ENCODE measurements at regions not wholly inside any gene's neighbourhood (a gene's known extent, or its start where the extent isn't known, plus 50 kb on each side); places are given as distances from the start of the nearest gene placed in this dataset.

GRCh38 chr1:106494646-106495045 is 561.8 kb upstream of the PRMT6 start:
- in situ Hi-C loops (cut with MboI; ENCODE audit: low sequenced_read_pairs, unreplicated experiment) = no loop called here
- no peak for DNase-seq (ENCODE audit: low spot score)
- TF ChIP-seq, protein P1, sequence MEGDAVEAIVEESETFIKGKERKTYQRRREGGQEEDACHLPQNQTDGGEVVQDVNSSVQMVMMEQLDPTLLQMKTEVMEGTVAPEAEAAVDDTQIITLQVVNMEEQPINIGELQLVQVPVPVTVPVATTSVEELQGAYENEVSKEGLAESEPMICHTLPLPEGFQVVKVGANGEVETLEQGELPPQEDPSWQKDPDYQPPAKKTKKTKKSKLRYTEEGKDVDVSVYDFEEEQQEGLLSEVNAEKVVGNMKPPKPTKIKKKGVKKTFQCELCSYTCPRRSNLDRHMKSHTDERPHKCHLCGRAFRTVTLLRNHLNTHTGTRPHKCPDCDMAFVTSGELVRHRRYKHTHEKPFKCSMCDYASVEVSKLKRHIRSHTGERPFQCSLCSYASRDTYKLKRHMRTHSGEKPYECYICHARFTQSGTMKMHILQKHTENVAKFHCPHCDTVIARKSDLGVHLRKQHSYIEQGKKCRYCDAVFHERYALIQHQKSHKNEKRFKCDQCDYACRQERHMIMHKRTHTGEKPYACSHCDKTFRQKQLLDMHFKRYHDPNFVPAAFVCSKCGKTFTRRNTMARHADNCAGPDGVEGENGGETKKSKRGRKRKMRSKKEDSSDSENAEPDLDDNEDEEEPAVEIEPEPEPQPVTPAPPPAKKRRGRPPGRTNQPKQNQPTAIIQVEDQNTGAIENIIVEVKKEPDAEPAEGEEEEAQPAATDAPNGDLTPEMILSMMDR (IDR thresholded peaks at IDR 0.05; ENCODE audit: borderline replicate concordance, control extremely low read depth, extremely low read depth, insufficient read depth, missing control alignments) = no peak

DNA sequence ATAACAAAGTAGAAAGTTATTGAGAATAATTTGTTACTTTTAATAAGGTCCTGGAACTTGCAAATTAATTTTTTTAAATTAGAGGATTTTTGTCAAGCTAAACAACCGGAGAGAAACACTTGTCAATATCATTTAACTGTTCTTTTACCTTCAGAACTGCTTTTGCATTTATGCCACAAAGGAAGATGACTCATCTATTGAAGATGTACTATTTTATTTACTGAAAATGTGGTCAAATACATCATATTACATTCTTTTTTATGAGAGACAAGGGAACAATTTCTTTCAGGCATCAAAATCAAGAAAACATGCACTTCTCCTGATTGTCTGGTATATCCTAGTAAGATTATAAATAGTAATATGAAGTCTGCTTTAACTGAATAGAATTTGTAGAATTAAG is 558.2 kb upstream of the PRMT6 start:
- TF ChIP-seq, protein P1 (IDR thresholded peaks at IDR 0.05; ENCODE audit: borderline replicate concordance, control extremely low read depth, extremely low read depth, insufficient read depth, missing control alignments) = no peak
- no peak for DNase-seq (ENCODE audit: low spot score)
- in situ Hi-C loops (cut with MboI; ENCODE audit: low sequenced_read_pairs, unreplicated experiment) = no loop called here

- TF ChIP-seq, protein P1 (IDR thresholded peaks at IDR 0.05; ENCODE audit: borderline replicate concordance, control extremely low read depth, extremely low read depth, insufficient read depth, missing control alignments) = no peak
- in situ Hi-C loops (cut with MboI; ENCODE audit: low sequenced_read_pairs, unreplicated experiment) = no loop called here
- DNase-seq (ENCODE audit: low spot score) = no peak
These were observed 553.8 kb upstream of the PRMT6 start for GRCh38 chr1:106502659-106503058.

- TF ChIP-seq, protein P1 (IDR thresholded peaks at IDR 0.05; ENCODE audit: borderline replicate concordance, control extremely low read depth, extremely low read depth, insufficient read depth, missing control alignments) = no peak
- no peak for DNase-seq (ENCODE audit: low spot score)
- in situ Hi-C loops (cut with MboI; ENCODE audit: low sequenced_read_pairs, unreplicated experiment) = no loop called here
These were observed 541.1 kb upstream of the PRMT6 start for GRCh38 chr1:106515375-106515774.

GRCh38 chr1:106517224-106517623 is 539.2 kb upstream of the PRMT6 start:
- no peak for DNase-seq (ENCODE audit: low spot score)
- TF ChIP-seq, protein P1 (IDR thresholded peaks at IDR 0.05; ENCODE audit: borderline replicate concordance, control extremely low read depth, extremely low read depth, insufficient read depth, missing control alignments) = no peak
- in situ Hi-C loops (cut with MboI; ENCODE audit: low sequenced_read_pairs, unreplicated experiment) = no loop called here

DNA sequence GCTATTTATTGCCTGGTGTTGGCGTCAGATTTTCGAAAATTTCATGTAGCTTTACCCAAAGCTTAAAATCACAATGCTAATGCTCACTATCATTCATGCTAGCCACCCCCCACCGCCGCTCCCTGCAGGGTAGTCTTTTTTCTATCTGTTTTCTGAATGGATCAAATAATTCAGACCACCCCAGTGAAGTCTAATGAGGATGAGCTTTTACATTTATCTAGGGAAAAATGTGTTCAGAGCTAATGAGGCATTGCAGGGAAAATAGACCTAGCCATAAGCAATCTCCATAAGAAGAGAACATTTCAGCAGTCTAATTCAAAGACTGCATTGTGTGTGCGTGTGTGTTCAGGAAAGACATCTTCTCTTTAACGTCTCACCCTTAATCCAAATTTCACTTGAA is 533.0 kb upstream of the PRMT6 start:
- TF ChIP-seq, protein P1 (IDR thresholded peaks at IDR 0.05; ENCODE audit: borderline replicate concordance, control extremely low read depth, extremely low read depth, insufficient read depth, missing control alignments) = no peak
- in situ Hi-C loops (cut with MboI; ENCODE audit: low sequenced_read_pairs, unreplicated experiment) = no loop called here
- DNase-seq (ENCODE audit: low spot score) = no peak

DNA sequence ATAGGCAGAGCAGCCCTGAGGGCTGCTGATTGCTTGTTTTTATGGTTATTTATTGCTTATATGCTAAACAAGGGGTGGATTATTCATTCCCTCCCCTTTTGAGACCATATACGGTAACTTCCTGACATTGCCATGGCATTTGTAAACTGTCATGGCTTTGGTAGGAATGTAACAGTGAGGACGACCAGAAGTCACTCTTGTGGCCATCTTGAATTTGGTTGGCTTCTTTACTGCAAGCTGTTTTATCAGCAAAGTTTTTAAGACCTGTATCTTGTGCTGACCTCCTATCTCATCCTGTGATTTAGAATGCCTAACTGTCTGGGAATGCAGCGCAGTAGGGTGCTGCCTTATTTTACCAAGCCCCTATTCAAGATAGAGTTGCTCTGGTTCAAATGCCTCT is 531.8 kb upstream of the PRMT6 start:
- DNase-seq (ENCODE audit: low spot score) = no peak
- in situ Hi-C loops (cut with MboI; ENCODE audit: low sequenced_read_pairs, unreplicated experiment) = no loop called here
- TF ChIP-seq, protein P1 (IDR thresholded peaks at IDR 0.05; ENCODE audit: borderline replicate concordance, control extremely low read depth, extremely low read depth, insufficient read depth, missing control alignments) = no peak

Measured in GM13976 (cell line).